GM21423 (cell line): ENCODE measurements at regions not wholly inside any gene's neighbourhood (a gene's known extent, or its start where the extent isn't known, plus 50 kb on each side); places are given as distances from the start of the nearest gene placed in this dataset.
A peak's percentile ranks its signal among the peaks of the same experiment; 100 is the strongest.
"Not testable (repeated sequence)": the region's sequence is repeated elsewhere in the genome, so short reads cannot be mapped to it uniquely, and the experiment has no call there.

Experiments used
- ATAC-seq: cut with Tn5 transposase; IDR thresholded peaks from one replicate; pipeline ENCODE4 v1.9.1; 2021; ENCODE audit warnings: mild to moderate bottlenecking, moderate library complexity; ENCODE audit not compliant: unreplicated experiment

DNA sequence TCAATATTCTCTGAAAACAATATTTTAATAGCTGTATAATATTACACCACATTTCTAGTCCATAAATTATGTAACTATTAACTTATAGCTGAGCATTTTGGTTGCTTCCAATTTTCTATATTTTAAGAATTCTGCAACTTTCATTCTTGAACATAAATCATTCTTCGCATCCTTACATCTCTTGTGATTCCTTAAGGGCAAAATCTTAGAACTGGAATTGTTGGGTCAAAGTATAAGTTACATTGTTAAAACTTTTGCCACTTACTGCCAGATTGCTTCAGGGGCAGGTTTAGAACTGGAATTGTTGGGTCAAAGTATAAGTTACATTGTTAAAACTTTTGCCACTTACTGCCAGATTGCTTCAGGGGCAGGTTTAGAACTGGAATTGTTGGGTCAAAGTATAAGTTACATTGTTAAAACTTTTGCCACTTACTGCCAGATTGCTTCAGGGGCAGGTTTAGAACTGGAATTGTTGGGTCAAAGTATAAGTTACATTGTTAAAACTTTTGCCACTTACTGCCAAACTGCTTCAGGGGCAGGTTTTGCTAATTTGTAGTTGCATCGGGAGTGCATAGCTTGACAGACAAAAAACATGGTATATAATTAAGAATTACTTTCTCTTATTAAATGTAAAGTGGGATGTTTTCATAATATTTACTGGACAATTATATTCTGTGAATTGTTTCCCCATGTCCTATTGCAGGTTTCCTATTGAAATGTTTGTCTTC lies 179.9 kb upstream of the OR13F1 start:
- not testable (repeated sequence) for ATAC-seq

GRCh38 chr9:104326912-104327311 lies 177.2 kb upstream of the OR13F1 start:
- ATAC-seq = no peak

DNA sequence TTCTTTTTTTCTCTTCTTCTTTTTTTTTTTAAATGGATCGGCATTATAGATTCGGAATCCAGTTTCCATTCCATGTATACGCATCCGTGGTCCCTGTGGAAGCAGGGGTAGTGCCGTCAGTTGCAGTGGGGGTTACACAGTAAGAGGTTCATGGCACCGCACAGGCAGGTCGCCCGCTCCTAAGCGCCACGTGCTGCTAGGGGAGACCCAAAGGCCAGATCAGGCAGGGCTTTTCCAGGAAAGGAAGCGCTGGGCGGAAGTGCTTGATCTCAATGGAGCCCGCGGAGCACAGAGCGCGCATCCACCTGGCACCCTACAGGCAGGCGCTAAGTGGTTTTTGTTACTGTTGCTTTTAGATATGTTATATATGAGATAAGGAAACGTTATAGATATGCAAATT lies 174.8 kb upstream of the OR13F1 start:
- ATAC-seq = no peak

DNA sequence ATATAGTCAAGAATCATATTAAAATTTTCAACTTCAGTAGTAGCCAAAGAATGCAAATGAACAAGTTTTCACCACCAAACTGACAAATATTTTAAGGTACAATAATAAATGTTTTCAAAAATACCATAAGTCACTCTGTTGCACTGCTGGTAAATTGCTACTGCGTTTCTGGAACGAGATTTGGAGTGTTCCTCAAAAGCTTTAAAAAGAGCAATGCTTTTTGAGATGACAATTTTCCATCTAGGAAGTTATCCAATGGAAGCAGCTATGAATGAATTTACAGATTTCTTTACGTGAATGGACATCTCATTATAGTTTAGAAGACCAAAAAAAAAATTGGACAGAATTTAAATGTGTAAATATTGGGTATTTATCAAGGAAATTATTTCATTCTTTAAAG lies 173.2 kb upstream of the OR13F1 start:
- no peak for ATAC-seq

GRCh38 chr9:104334549-104334948 lies 169.5 kb upstream of the OR13F1 start:
- ATAC-seq = no peak

- no peak for ATAC-seq
Measured at GRCh38 chr9:104339692-104340091, 164.4 kb upstream of the OR13F1 start.

GRCh38 chr9:104342552-104342951 lies 161.5 kb upstream of the OR13F1 start:
- no peak for ATAC-seq

DNA sequence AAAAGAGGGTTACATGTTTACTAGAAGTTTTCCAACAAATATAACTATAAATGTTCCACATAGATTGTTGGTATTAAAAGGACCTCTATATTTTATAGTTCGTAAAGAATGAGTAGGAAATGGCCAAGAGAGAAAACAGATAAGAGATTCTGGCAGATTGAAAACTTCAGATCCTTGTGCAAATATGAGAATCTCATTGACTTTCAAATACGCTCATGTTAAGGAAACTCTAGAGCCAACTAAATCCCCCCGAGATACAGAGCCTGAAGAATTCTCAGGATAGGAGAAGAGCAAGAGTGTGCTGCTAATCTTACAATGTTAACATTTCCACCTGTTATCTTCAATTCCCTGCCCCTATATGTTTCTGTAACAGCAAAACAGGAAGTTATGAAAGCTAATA lies 159.0 kb upstream of the OR13F1 start:
- no peak for ATAC-seq

DNA sequence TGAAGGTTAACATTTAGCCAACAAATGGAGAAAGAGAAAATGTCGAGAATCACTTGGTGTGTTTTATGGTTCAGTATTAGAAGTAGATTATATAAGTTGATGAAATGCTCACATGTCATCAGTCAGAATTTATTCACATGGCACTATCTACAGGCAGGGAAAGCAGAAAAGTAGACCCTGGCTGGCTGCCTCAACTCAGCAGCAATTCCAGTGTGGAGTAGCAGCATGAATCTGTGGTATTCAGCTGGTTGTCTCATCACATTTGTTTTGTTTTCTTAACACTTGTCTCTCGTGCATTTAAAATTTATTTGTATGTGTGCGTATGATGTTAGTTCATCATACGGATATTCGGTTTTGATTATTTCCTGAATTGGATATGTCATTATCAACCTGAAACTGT lies 153.5 kb upstream of the OR13F1 start:
- no peak for ATAC-seq

- no peak for ATAC-seq
Measured at GRCh38 chr9:104351726-104352125, 152.3 kb upstream of the OR13F1 start.

- no peak for ATAC-seq
Measured at GRCh38 chr9:104361207-104361606, 142.9 kb upstream of the OR13F1 start.

DNA sequence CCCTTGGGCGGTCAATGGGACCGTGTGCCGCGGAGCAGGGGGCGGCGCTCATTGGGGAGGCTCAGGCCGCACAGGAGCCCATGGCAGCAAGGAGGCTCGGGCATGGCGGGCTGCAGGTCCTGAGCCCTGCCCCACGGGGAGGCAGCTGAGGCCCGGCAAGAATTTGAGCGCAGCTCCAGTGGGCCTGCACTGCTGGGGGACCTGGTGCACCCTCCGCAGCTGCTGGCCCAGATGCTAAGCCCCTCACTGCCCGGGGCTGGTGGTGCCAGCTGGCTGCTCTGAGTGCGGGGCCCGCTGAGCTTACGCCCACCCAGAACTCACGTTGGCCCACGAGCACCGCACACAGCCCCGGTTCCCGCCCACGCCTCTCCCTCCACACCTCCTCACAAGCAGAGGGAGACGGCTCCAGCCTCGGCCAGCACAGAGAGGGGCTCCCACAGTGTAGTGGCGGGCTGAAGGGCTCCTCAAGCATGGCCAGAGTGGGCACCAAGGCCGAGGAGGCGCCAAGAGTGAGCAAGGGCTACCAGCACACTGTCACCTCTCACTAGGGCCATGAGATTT lies 141.1 kb upstream of the OR13F1 start:
- no peak for ATAC-seq

DNA sequence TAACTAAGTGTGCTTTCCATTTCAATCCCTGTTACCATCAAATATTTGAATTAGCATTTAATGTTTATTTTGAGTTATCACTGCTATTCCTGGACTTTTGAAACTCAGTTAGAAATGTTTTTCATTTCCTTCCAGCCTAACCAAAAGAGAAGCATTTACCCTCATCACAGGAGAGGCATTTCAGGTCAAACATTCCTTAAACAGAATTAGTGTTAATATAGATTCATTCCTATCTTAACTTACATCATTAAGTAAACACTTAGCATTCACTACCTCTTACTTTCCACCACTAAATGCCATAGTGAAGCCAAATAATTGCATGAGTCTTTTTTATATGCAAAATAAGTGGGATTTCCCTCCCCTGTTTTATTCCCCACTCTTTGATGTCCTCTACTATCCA lies 136.6 kb upstream of the OR13F1 start:
- no peak for ATAC-seq

DNA sequence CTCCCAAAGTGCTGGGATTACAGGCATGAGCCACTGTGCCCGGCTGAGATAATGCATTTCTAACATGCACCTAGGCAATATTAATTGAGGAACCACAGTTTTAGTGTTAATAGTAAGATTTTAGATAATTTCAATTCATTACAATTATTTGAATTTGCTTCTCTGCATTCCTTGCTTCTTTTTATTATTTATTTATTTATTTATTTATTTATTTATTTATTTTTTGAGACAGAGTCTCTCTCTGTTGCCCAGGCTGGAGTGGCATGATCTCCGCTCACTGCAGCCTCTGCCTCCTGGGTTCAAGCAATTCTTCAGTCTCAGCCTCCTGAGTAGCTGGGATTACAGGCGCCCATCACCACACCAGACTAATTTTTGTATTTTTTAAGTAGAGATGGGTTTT lies 135.7 kb upstream of the OR13F1 start:
- not testable (repeated sequence) for ATAC-seq

GRCh38 chr9:104374711-104375110 lies 129.4 kb upstream of the OR13F1 start:
- no peak for ATAC-seq

GRCh38 chr9:104386013-104386412 lies 118.0 kb upstream of the OR13F1 start:
- ATAC-seq = no peak

- ATAC-seq = peak; percentile 71
Measured at GRCh38 chr9:104386425-104387069, 117.5 kb upstream of the OR13F1 start.

- ATAC-seq = no peak
Measured at GRCh38 chr9:104388071-104388470, 116.0 kb upstream of the OR13F1 start.

DNA sequence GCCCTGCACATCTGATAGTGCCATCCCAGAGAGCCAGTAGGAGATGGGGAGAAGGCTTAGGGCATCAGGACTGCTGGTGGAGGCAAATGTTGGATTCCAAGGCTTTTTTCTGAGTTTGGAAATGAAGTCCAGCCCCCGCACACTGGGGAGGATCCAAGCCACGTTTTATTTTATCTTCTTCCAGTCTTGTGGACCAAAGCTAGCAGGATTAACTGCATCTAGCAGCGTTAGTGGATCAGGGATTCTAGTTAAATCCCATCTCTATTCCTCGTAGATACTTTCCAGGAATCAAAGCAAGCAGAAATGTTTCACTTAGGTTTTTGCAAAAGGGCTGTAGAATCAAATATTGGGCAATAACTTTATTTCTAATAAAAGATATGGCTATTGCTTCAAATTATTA lies 114.7 kb upstream of the OR13F1 start:
- ATAC-seq = no peak

DNA sequence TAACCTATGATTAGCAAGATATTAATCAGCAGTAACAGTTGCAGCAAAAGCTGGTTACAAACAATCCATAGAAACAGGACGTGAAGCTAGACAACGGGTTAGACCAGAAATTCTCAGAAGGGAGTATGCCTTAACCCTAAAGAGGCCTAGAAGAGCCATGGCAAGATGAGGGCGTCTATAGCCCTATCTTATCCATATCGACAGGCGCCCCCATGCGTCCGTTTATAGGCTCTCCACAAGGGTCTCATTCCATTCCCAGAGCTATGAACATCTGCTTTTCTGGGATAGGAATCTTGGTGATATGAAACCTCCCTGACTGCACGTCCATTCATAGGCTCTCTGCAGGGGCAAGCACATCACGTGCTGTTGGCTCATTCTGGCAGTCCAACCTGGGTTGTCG lies 109.2 kb upstream of the OR13F1 start:
- not testable (repeated sequence) for ATAC-seq

DNA sequence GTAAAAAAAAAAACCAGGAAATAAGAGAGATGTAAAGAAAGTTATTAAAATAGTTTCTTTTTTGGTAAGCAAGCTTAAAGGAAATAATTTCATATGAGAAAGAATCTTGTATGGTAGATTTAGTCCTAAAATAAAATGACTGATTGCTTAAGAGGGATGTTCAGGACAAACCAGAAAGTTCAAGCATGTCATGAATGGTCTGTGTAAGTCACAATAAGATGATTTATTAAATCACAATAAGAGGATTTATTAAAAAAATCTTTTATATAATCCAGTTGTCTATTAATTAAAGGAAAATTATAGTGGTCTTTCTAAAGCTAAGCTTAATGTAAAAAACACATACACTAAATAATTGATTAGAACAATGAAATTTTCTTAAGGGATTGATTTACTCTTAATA lies 91.8 kb upstream of the OR13F1 start:
- ATAC-seq = no peak

DNA sequence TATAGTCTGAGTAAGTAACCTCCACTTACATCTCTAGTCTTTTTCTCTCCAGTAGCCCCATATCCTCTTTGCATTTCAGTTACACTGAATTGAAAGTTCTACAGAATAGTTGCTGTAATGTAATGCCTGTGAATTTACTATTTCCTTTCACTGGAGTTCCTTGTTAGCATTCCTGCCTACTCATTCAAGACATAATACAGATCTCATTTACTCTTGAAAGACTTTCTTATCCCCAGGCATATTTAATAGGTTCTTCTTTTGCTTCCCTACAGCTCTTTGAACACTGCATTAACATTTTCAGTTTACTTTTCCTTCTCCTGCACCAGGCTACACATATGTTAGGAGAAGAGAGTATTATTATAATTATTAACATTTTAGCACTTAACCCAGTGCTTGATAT lies 87.6 kb upstream of the OR13F1 start:
- ATAC-seq = no peak
